Lung (tissue), 11 donors: ENCODE measurements at regions not wholly inside any gene's neighbourhood (a gene's known extent, or its start where the extent isn't known, plus 50 kb on each side); places are given as distances from the start of the nearest gene placed in this dataset.

ENCODE experiments used
- ATAC-seq: fragments of 200-7000 bp; cut with Tn5 transposase; one replicate; pipeline ENCODE4 v1.9.1; 2020; ENCODE audit warnings: moderate number of reproducible peaks; ENCODE audit not compliant: insufficient read depth, low FRiP score
- DNase-seq, 3 donors: peaks; one replicate each; pipeline ENCODE4 v3.0.0-alpha.2; 2013 to 2017
- H3K27ac ChIP-seq, 2 donors: one replicate each; pipeline ENCODE4 v1.5.1; 2013; ENCODE audit warnings: mild to moderate bottlenecking in 2 of 2, moderate library complexity in 2 of 2, control low read depth in 1 of 2, inconsistent platforms in 1 of 2, low read depth in 1 of 2, low read length in 1 of 2
- H3K27me3 ChIP-seq, 3 donors: one replicate each; pipeline ENCODE4 v1.5.1; 2013; ENCODE audit warnings: low read length in 2 of 3; ENCODE audit not compliant: control insufficient read depth in 3 of 3, insufficient read depth in 3 of 3
- H3K36me3 ChIP-seq, 4 donors: one replicate each; pipeline ENCODE4 v1.5.1; 2013; ENCODE audit warnings: low read length in 4 of 4, mild to moderate bottlenecking in 1 of 4, moderate library complexity in 1 of 4; ENCODE audit not compliant: control insufficient read depth in 4 of 4, insufficient read depth in 4 of 4
- H3K4me1 ChIP-seq, 5 donors: one replicate each; pipeline ENCODE4 v1.5.1; 2013; ENCODE audit warnings: low read length in 5 of 5, mild to moderate bottlenecking in 2 of 5, moderate library complexity in 1 of 5; ENCODE audit not compliant: control insufficient read depth in 5 of 5, insufficient read depth in 5 of 5
- H3K4me3 ChIP-seq: one replicate; pipeline ENCODE4 v1.5.1; 2013; ENCODE audit warnings: mild to moderate bottlenecking, control low read depth, moderate library complexity
- H3K9ac ChIP-seq, 2 donors: one replicate each; pipeline ENCODE4 v1.5.1; 2013; ENCODE audit warnings: low read length in 2 of 2, control low read depth in 1 of 2; ENCODE audit not compliant: insufficient read depth in 1 of 2
- H3K9me3 ChIP-seq, 4 donors: one replicate each; pipeline ENCODE4 v1.5.1; 2013; ENCODE audit warnings: low read length in 3 of 4, mild to moderate bottlenecking in 1 of 4, moderate library complexity in 1 of 4; ENCODE audit not compliant: control insufficient read depth in 4 of 4, insufficient read depth in 3 of 4
- WGBS, 2 donors: extraction: QIAGEN DNeasy Blood & Tissue Kit; methylation state at CpG; one replicate each; pipeline ENCODE4 v1.1.7; 2013; 5-methylcytosine and 5-hydroxymethylcytosine counted together
- TF ChIP-seq, protein P1 (sequence below): IDR thresholded peaks from 2 replicates; pipeline ENCODE4 v1.5.1; 2012; ENCODE audit warnings: mild to moderate bottlenecking; ENCODE audit errors: control extremely low read depth, extremely low read depth
- donor health status: control.
- donor health status: control.
- donor health status: Bipolar disorder and iron deficiency.
- donor health status: healthy.
- donor health status: DM: yes; HTN: yes; CAD: no.

DNA sequence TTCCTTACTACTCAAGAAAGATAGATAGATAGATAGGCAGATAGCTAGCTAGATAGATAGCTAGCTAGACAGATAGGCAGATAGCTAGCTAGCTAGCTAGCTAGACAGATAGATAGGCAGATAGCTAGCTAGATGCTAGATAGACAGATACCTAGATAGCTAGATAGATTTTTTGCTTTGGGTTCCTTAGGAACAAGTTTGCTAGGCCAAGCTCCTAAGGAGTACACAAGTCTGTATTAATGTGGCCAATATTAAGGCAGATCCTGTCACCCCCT lies 61.7 kb upstream of the VPREB1 start:
- Histone ChIP-seq H3K4me1 (no peaks in the 10 kb centered on the region), H3K4me3 (no peak overlapping the region), H3K27ac (no peak overlapping the region), H3K9ac (no peak overlapping the region), H3K9me3 (peaks cover 0 to 3% (median 0%) of the 10 kb centered on the region in 4 donors), H3K27me3 (no peaks in the 10 kb centered on the region), H3K36me3 (no peaks in the 10 kb centered on the region)
- DNase-seq (no peak), ATAC-seq (no peak)
- TF ChIP-seq, protein P1, sequence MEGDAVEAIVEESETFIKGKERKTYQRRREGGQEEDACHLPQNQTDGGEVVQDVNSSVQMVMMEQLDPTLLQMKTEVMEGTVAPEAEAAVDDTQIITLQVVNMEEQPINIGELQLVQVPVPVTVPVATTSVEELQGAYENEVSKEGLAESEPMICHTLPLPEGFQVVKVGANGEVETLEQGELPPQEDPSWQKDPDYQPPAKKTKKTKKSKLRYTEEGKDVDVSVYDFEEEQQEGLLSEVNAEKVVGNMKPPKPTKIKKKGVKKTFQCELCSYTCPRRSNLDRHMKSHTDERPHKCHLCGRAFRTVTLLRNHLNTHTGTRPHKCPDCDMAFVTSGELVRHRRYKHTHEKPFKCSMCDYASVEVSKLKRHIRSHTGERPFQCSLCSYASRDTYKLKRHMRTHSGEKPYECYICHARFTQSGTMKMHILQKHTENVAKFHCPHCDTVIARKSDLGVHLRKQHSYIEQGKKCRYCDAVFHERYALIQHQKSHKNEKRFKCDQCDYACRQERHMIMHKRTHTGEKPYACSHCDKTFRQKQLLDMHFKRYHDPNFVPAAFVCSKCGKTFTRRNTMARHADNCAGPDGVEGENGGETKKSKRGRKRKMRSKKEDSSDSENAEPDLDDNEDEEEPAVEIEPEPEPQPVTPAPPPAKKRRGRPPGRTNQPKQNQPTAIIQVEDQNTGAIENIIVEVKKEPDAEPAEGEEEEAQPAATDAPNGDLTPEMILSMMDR = no peak

DNA sequence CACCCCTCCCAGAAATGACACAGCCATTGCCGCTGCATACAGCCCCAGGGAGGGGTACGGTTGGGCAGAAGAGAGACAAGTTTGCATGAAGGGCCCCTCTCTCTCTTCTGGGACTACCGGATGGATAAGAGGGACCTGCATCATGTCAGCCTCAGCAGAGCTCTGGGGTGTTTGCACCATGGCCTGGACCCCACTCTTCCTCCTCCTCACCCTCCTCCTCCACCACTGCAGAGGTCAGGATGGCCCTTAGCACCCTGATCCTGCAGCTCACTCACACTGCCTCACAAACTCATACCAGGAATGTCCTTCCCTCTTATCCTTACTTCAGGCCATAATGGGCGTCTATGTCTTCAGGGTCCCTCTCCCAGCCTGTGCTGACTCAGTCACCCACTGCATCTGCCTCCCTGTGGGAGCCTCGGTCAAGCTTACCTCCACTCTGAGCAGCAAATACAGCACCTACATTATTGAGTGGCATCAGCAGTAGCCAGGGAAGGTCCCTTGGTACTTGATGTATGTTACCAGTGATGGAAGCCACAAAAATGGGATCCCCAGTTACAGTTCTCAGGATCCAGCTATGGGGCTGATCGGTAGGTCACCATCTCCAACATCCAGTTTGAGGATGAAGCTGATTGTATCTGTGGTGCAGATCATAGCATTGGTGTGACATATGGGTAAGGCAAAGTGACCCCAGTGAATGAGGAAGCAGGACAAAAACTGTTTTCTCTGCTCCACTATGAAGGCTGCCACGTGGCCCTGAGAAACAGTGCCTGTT lies 62.2 kb upstream of the VPREB1 start:
- TF ChIP-seq, protein P1 = no peak
- Histone ChIP-seq H3K4me3 (no peak overlapping the region), H3K9me3 (peaks cover 0 to 3% (median 0%) of the 10 kb centered on the region in 4 donors), H3K4me1 (no peaks in the 10 kb centered on the region), H3K9ac (no peak overlapping the region), H3K36me3 (no peaks in the 10 kb centered on the region), H3K27me3 (no peaks in the 10 kb centered on the region), H3K27ac (no peak overlapping the region)
- 80 to 88% methylated on average over 7 of the region's 7 CpGs for WGBS, 2 donors
- DNase-seq (no peak), ATAC-seq (no peak)

DNA sequence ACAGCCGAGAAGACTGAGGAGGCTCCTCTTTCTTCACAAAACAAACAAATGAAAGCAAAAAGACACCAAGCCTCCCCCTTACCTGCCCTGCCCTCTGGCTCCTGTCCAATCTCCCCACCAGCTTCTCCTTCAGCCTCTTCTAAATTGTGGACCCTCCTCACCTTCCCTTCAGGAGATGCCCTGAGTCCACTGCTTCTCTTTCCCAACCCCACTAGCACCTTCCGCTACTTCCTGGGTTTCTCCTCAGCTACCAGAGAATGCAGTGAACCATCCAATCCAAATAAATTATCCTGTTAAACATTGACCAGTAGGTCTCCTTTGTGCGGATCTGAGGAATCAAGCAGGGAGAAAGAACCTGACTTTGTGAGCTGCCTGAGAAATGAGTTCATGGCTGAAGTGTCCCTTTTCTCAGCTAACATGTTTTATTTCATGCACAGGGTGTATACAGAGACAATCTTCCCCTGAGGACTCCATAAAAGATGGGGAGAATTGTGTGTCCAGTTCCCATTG lies 63.2 kb upstream of the VPREB1 start:
- H3K9me3 ChIP-seq = peaks cover 0 to 3% (median 0%) of the 10 kb centered on the region in 4 donors
- H3K9ac ChIP-seq = no peak overlapping the region
- DNase-seq (peak in 1 of 3 donors; percentile 44), ATAC-seq (no peak)
- no peaks in the 10 kb centered on the region for H3K4me1 ChIP-seq
- no peak overlapping the region for H3K27ac ChIP-seq
- WGBS, 2 donors = 73 to 78% methylated on average over 3 of the region's 3 CpGs
- no peak overlapping the region for H3K4me3 ChIP-seq
- TF ChIP-seq, protein P1 = no peak
- H3K27me3 ChIP-seq = no peaks in the 10 kb centered on the region
- H3K36me3 ChIP-seq = no peaks in the 10 kb centered on the region
